Epithelial cell of prostate (primary cell): ENCODE measurements at regions not wholly inside any gene's neighbourhood (a gene's known extent, or its start where the extent isn't known, plus 50 kb on each side); places are given as distances from the start of the nearest gene placed in this dataset.
"Not testable (repeated sequence)": the region's sequence is repeated elsewhere in the genome, so short reads cannot be mapped to it uniquely, and the experiment has no call there.

Experiments
- DNase-seq: peaks from one replicate; pipeline ENCODE4 v3.0.0-alpha.2; 2011; ENCODE audit warnings: low read depth, low spot score
- H3K27ac ChIP-seq: fragments of 450-650 bp; 2 replicates; pipeline ENCODE4 v1.5.1; 2017; ENCODE audit warnings: mild to moderate bottlenecking

GRCh38 chr15:87755226-87755625, 501.3 kb downstream of the NTRK3 start:
- H3K27ac ChIP-seq: no peak overlapping the region
- DNase-seq: no peak

GRCh38 chr15:87753539-87753938, 503.0 kb downstream of the NTRK3 start:
- no peak overlapping the region for H3K27ac ChIP-seq
- DNase-seq: no peak

GRCh38 chr15:87752250-87752951, 504.1 kb downstream of the NTRK3 start:
- H3K27ac ChIP-seq: no peak overlapping the region
- peak; percentile 16 for DNase-seq

- no peak overlapping the region for H3K27ac ChIP-seq
- DNase-seq: no peak
These were observed 508.1 kb downstream of the NTRK3 start for GRCh38 chr15:87748483-87748882.

GRCh38 chr15:87747087-87747486, 509.5 kb downstream of the NTRK3 start:
- H3K27ac ChIP-seq: no peak overlapping the region
- DNase-seq: no peak

GRCh38 chr15:87746333-87746732, 510.2 kb downstream of the NTRK3 start:
- H3K27ac ChIP-seq: no peak overlapping the region
- DNase-seq: no peak

GRCh38 chr15:87744815-87745214, 511.7 kb downstream of the NTRK3 start:
- no peak overlapping the region for H3K27ac ChIP-seq
- no peak for DNase-seq

- no peak overlapping the region for H3K27ac ChIP-seq
- DNase-seq: no peak
These were observed 513.0 kb downstream of the NTRK3 start for GRCh38 chr15:87743562-87743961.

GRCh38 chr15:87741350-87741749, 515.2 kb downstream of the NTRK3 start:
- DNase-seq: no peak
- H3K27ac ChIP-seq: no peak overlapping the region

- no peak overlapping the region for H3K27ac ChIP-seq
- no peak for DNase-seq
These were observed 515.7 kb downstream of the NTRK3 start for GRCh38 chr15:87740655-87741344.

- DNase-seq: no peak
These were observed 516.7 kb downstream of the NTRK3 start for GRCh38 chr15:87739866-87740265.

GRCh38 chr15:87739081-87739480, 517.5 kb downstream of the NTRK3 start:
- H3K27ac ChIP-seq: no peak overlapping the region
- no peak for DNase-seq

More at GRCh38 chr15:87739866-87740265, 516.7 kb downstream of the NTRK3 start:
- no peak overlapping the region for H3K27ac ChIP-seq

- H3K27ac ChIP-seq, DNase-seq: not testable (repeated sequence)
These were observed 519.1 kb downstream of the NTRK3 start for GRCh38 chr15:87737460-87737859.

- H3K27ac ChIP-seq: no peak overlapping the region
- no peak for DNase-seq
These were observed 519.6 kb downstream of the NTRK3 start for GRCh38 chr15:87736891-87737389.

- no peak overlapping the region for H3K27ac ChIP-seq
- no peak for DNase-seq
These were observed 520.1 kb downstream of the NTRK3 start for GRCh38 chr15:87736401-87736800.

- no peak overlapping the region for H3K27ac ChIP-seq
- no peak for DNase-seq
These were observed 521.0 kb downstream of the NTRK3 start for GRCh38 chr15:87735522-87735921.

GRCh38 chr15:87734571-87735373, 521.8 kb downstream of the NTRK3 start:
- no peak overlapping the region for H3K27ac ChIP-seq
- no peak for DNase-seq

GRCh38 chr15:87733977-87734376, 522.6 kb downstream of the NTRK3 start:
- DNase-seq: no peak
- H3K27ac ChIP-seq: no peak overlapping the region

- H3K27ac ChIP-seq: no peak overlapping the region
- no peak for DNase-seq
These were observed 523.0 kb downstream of the NTRK3 start for GRCh38 chr15:87733541-87733941.

- no peak overlapping the region for H3K27ac ChIP-seq
- no peak for DNase-seq
These were observed 523.6 kb downstream of the NTRK3 start for GRCh38 chr15:87732976-87733375.

- DNase-seq: no peak
- no peak overlapping the region for H3K27ac ChIP-seq
These were observed 524.9 kb downstream of the NTRK3 start for GRCh38 chr15:87731630-87732029.
